SK-N-MC (cell line): ENCODE measurements at regions not wholly inside any gene's neighbourhood (a gene's known extent, or its start where the extent isn't known, plus 50 kb on each side); places are given as distances from the start of the nearest gene placed in this dataset.

Experiments used
- EZH2 ChIP-seq: fragments of 200-600 bp; sonication (generic); IDR thresholded peaks from one replicate; pipeline ENCODE4 v1.6.1; 2017; ENCODE audit warnings: antibody characterized with exemption
- FOXP2 ChIP-seq: optimal IDR thresholded peaks from 2 replicates; pipeline ENCODE3; 2011; ENCODE audit warnings: mild to moderate bottlenecking, moderate library complexity; ENCODE audit not compliant: insufficient read depth; ENCODE audit errors: extremely low read length, control extremely low read depth
- POLR2AphosphoS5 ChIP-seq: IDR thresholded peaks from 2 replicates; pipeline ENCODE4 v1.6.1; 2012; ENCODE audit warnings: mild to moderate bottlenecking, low read depth, low read length, borderline replicate concordance

- TF ChIP-seq EZH2 (no peak), POLR2AphosphoS5 (no peak), FOXP2 (no peak)
Measured at GRCh38 chr7:126303926-126304325, 948.8 kb downstream of the GRM8 start.
